Activated T-helper 9 cell treated with anti-CD3 and anti-CD28 coated beads, Interleukin-2, amount 50 U/mL, for 16 hours (primary cell): ENCODE measurements at regions not wholly inside any gene's neighbourhood (a gene's known extent, or its start where the extent isn't known, plus 50 kb on each side); places are given as distances from the start of the nearest gene placed in this dataset.
"Not testable (repeated sequence)": the region's sequence is repeated elsewhere in the genome, so short reads cannot be mapped to it uniquely, and the experiment has no call there.

Experiments
- DNase-seq: peaks from one replicate; pipeline ENCODE4 v3.0.0-alpha.2; 2020; ENCODE audit warnings: low read depth

- DNase-seq: no peak
Measured at GRCh38 chr12:38016602-38017001, 300.0 kb upstream of the ALG10B start.

GRCh38 chr12:38025916-38026315 lies 290.7 kb upstream of the ALG10B start:
- DNase-seq: no peak

DNA sequence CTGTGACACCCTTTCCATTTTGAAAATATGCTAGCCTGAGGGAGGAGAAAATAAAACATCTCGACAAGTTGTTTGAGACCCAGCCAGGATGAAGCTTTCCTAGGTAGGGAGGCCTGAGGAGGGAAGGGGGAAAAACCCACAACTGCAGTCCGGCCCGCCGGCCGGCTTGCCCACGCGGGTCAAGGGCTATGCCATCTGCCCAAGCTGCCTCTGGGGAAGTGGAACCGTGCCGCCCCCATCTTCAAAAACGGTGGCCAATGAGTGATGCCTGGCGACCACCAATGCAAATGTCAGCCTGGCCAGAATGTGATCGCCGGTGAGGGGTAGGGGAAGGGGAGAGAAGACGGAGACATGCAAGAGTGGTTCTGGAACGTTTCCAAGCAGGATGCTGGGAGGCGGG lies 263.5 kb upstream of the ALG10B start:
- DNase-seq: no peak

DNA sequence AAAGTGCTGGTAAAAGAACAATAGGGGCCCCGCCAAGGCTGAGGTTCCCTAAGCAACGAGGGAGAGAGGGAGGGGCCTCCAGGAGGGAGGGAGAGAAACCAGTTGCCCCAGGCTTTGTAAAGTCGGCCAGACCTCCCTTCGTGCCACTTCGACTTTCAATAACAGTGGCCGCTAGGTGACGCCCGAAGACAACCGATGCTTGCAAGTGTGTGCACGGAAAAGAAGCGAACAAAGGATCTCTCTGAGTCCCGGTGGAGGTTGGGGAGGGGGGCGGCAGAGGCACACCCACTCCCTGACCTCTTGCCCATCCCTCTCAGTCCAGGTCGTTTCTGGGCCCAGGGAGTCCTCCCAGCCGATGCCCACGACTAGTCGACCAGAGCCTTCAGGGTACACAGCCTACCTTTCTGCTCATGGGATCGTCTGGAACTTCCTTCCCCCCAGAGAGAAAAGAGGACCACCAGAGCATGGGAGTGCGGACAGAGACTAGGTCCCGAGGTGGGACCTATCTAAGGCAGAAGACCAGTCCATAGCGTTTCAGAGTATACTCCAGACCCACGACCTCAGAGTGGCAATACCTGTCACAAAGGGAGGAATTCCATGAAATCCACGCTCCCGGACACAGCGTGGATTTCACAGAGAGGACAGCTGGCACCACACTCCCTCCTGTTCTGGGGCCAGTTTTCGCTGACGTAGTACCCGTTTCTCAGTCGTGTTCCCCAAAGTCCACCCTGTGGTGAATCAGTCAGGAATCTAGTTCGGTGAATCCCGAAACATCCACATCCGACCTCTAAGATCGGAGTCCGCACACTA lies 262.7 kb upstream of the ALG10B start:
- DNase-seq: no peak

DNA sequence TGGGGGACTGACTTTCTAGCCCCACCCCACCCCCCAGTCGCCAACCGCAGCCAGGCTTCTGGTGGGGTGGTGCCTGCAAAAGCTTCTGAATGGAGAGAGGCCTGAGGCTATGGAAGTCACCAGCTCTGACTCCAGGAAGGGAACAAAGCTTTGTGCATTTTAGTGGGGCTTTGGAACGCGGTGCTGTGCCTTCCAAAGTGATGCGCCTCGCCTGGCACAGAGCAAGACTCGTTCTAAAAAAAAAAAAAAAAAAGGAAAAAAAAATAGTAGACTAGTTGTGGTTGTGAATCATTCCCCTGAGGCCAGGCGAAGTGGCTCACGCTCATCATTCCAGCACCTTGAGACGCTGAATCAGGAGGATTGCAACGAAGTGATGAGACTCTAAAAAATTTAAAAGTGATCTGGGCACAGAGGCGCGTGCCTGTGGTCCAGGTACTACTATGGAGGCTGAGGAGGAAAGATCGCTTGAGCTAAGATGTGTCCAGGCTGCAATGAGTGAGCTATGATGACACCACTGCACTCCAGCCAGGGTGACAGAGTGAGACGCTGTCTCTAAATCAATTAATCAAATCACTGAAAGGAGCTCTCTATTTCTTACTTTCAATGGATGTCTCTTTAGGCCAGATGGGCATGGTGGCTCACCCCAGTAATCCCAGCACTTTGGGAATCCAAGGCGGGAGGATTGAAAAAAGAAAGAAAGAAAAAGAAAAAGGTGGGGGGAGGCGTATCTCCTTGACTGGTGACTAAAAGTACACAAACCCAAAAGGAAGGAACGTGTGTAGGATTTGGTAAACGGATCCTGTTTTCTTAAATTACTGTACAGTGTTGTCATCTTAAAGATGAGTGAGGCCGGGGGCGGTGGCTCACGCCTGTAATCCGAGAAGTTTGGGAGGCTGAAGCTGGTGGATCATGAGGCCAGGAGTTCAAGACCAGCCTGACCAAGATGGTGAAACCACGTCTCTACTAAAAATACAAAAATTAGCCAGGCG lies 259.6 kb upstream of the ALG10B start:
- DNase-seq: no peak

DNA sequence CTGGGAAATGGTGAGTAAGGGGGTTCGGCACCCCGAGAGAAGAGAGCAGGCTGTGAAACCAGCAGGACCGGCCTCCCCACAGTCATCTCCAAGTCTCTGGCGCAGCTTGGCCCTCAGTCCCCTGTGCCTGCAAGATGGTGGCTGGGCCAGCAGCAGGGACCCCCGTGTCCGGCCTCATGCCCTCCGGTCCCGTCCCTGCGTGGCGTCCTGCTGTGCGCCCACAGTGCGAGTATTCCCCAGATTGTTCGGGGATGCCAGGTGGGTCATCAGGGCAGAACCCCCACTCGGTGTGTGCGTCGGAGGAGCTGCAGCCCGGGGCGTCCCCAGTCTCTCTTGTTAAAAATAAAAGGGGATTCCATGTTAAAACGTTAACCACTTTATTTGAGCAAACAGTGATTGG lies 216.9 kb upstream of the ALG10B start:
- DNase-seq: no peak

- DNase-seq: no peak
Measured at GRCh38 chr12:38101753-38102152, 214.8 kb upstream of the ALG10B start.

- DNase-seq: no peak
Measured at GRCh38 chr12:38102197-38102596, 214.4 kb upstream of the ALG10B start.

DNA sequence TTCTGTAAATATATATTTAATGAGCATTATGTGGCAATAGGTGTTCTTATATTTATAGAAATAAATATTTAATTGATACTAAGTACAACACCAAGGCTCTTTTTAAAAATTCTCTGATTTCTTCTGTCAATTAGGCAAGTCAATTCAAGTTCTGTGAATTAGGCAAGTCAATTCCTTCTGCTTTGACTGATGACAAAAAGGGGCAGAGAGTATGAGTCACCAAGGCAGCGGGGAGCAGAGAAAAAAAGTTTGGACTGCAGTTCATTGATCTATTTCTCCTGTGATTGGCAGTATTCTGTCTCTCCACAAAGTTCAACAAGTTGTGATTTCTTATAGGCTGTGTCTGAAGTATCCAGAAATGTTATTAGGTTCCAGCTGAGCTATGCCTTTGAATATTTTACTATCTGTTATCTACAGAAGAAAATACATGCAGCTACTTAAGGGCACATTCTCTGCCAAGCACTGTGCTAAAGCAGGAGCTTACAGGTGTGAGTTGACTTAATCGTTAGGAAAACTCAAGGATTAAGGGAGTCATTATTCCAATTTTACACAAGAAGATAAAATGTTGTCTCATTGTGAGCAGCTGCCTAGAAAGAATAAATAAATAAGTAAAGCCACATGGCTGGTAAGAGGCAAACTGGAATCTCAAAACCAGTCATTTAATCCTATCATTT lies 206.4 kb upstream of the ALG10B start:
- DNase-seq: no peak

- no peak for DNase-seq
Measured at GRCh38 chr12:38113991-38114390, 202.6 kb upstream of the ALG10B start.

DNA sequence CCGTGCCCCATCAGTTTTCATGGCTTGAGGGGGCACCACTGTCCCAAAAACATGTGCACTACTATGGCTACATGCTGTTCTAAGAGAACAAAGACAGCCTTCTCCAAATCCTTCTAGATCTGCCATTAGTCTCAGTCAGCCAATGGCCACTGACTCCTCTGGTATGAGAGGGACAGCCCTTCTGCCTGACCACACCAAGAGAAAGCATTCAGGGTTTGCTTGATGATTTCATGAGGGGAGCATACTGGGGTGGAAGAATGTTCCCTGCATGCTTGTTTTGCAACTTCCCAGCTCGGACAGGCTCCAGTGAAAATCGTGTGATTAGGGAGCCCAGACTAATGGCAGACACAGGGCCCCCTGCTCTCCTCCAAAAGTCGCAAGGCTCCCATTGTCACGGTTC lies 199.6 kb upstream of the ALG10B start:
- DNase-seq: no peak

DNA sequence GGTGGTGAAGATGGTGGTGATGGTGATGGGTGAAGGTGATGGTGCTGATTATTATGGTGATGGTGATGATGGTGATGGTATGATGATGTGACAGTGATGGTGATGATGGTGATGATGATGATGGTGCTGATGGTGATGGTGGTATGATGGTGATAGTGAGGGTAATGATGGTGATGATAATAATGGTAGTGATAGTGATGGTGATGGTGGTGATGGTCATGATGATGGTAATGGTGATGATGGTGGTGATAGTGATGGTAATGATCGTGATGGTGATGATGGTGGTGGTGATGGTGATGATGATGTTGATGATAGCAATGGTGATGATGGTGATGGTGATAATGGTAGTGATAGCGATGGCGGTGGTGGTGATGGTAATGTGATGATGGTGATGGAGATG lies 197.9 kb upstream of the ALG10B start:
- no peak for DNase-seq

DNA sequence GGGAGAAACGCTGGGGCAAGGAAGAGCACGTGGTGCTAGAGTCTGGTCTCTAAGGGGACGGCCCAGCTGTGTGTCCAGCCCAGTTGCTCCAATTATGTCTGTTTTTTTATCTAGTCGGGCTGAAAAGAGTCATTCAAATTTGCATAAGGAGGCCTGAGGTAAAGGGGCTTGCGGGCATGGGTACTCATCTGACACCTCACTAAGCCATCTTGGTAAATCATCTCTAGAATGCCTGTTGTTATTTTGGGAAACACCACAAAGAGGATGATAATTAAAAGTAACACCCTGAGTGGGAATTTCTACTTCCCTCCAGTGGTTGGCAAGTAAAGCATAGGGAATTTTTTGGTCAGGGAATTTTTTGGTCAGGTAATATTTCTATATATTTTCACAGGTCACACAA lies 196.1 kb upstream of the ALG10B start:
- no peak for DNase-seq

GRCh38 chr12:38123028-38123427 lies 193.5 kb upstream of the ALG10B start:
- not testable (repeated sequence) for DNase-seq

DNA sequence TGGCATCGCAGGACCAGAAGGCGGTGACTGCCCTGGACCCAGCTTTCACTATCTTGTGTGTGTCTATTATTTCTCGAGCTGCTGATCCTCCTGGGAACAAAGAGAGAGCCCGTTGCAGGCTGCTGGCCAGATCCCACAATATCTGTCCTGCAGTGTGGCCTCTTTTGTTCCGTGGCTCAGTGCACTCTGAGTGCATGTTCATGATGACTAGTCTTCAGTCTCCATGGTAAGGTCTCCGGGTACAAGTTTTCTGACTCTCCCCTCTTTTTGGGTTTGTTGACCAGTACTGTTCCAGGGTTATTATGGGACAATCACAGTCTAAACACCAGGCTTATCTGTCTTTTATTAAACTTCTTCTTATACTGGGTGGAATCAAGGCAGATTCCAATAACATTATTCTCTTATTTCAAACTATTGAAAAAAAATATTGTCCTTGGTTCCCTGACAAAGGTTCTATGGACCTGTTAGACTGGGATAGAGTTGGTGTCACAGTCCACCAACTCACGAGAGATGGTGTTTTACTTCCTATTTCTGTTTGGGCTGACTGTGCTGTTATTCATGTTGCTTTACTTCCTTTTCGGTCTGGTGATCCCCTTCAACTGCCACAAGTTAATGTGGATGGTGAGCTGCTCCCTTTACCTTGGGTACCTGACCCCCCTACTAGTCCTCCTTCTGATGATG lies 192.9 kb upstream of the ALG10B start:
- DNase-seq: no peak

GRCh38 chr12:38124247-38125012 lies 192.1 kb upstream of the ALG10B start:
- DNase-seq: no peak

DNA sequence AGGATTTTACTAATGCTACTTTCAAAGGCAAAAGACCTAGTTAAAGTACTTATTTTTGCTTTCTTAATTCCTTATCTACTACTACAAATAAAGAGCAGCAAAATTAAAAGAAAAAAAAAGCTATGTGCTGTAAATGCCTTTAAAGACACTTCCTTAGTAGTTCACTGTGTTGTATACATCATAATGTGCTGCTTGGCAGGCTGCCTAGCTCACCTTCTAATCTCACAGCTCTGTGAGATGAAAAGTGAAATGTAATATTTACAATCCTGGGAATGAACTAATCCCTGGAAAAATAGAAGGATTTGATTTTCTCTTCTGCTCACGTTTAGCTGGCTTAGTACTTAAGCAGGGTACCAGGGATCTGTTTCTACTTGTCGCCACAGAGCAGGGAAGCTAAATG lies 184.4 kb upstream of the ALG10B start:
- DNase-seq: no peak

GRCh38 chr12:38137287-38137686 lies 179.3 kb upstream of the ALG10B start:
- DNase-seq: no peak

- DNase-seq: no peak
Measured at GRCh38 chr12:38137716-38138115, 178.9 kb upstream of the ALG10B start.

DNA sequence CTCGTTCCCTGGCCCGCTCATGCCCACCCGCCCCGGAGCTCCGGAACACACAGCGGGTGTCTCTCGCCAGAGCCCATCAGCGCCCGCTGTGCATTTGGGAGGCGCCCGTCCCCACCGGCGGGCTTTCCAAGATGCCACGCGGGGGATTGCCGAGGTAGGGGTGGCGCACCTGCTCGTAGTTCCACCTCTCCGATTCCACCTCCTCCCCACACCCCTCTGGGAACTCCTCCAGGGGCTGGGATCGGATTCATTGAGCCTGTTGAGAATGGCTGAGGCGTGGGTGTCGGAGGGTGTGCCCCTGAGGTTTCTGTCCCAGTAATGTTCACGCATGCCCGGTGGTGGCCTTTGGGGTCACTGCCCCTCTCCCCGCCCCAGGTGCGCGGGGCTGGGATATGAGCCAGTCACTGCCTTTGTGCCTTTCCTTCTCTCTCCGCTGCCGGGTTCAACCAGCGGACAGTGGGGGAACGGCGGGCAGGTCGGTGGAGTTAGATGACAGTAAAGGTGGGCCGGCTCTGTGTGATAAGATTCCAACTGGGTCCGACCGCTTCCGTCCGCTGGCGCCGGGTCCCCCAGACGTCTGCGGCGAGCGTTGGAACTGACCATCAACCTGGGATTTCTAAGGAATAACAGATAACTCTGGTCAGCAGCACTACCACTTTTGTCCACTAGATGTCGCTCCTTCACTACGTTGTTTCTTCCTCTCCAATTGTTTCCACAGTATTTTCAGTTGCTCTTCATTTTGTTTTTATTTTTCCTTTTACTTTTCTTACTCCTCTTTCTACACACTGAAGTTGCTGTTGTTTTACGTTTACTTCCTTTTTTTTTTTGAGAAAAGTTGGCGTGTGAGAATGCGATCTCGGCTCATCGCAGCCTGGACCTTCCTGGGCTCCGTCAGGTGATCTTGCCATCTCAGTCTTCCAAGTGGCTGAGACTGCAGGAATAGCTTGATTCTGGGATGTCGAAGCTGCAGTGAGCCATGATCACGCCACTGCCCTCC lies 178.1 kb upstream of the ALG10B start:
- DNase-seq: peak; percentile 34
